Right lobe of liver (tissue), 6 donors: ENCODE measurements at regions not wholly inside any gene's neighbourhood (a gene's known extent, or its start where the extent isn't known, plus 50 kb on each side); places are given as distances from the start of the nearest gene placed in this dataset.
"Not testable (repeated sequence)": the region's sequence is repeated elsewhere in the genome, so short reads cannot be mapped to it uniquely, and the experiment has no call there.

Source experiments
- ATAC-seq, 4 donors: fragments of 200-7000 bp; cut with Tn5 transposase; one replicate each; pipeline ENCODE4 v1.9.1; 2020; ENCODE audit warnings: mild to moderate bottlenecking in 4 of 4, moderate library complexity in 4 of 4
- DNase-seq, 3 donors: peaks; one replicate each; pipeline ENCODE4 v3.0.0-alpha.2; 2020
- H3K27ac ChIP-seq, 3 donors: fragments of 200-600 bp; one replicate each; pipeline ENCODE4 v1.8.0; 2022
- H3K27me3 ChIP-seq, 2 donors: fragments of 200-600 bp; one replicate each; pipeline ENCODE4 v1.8.0; 2022
- H3K36me3 ChIP-seq, 4 donors: fragments of 200-600 bp; sonication (generic) in 1 of 4; one replicate each; pipeline versions ENCODE4 v1.5.1 to v1.8.0; 2017 to 2022; ENCODE audit warnings: control low read depth in 1 of 4
- H3K4me1 ChIP-seq, 4 donors: fragments of 200-600 bp; sonication (generic) in 1 of 4; one replicate each; pipeline versions ENCODE4 v1.5.1 to v1.8.0; 2017 to 2022; ENCODE audit warnings: control low read depth in 1 of 4
- H3K4me3 ChIP-seq, 3 donors: fragments of 200-600 bp; one replicate each; pipeline ENCODE4 v1.8.0; 2022
- H3K9me3 ChIP-seq, 4 donors: fragments of 200-600 bp; sonication (generic) in 1 of 4; one replicate each; pipeline versions ENCODE4 v1.5.1 to v1.8.0; 2017 to 2022; ENCODE audit warnings: control low read depth in 1 of 4
- POLR2A ChIP-seq: fragments of 450-650 bp; IDR thresholded peaks from one replicate; pipeline ENCODE4 v1.6.1; 2017; ENCODE audit warnings: antibody characterized with exemption, mild to moderate bottlenecking
- WGBS: methylation state at CpG from one replicate; pipeline ENCODE4 v1.1.6; 2018; ENCODE audit warnings: low coverage, low lambda C conversion rate; ENCODE audit not compliant: insufficient coverage; ENCODE audit errors: missing lambda C conversion rate; 5-methylcytosine and 5-hydroxymethylcytosine counted together
- intact Hi-C, 2 donors: fragments of 100-400 bp; cut with DNase I; formaldehyde crosslinking; loops; one replicate each; pipeline versions ENCODE4 v1.11.2 to v1.14.1; 2022
- TF ChIP-seq, protein P1 (sequence below), 4 donors: fragments of 200-600 bp in 3 of 4; fragments of 450-650 bp in 1 of 4; IDR thresholded peaks; one replicate each; pipeline versions ENCODE4 v1.5.1 to v1.8.0; 2016 to 2022; ENCODE audit warnings: antibody characterized with exemption in 4 of 4, mild to moderate bottlenecking in 2 of 4
- donor health status: DM: no; HTN: yes; CAD: no.
- donor health status: DM: no; HTN: no; CAD: no.
- donor health status: DM: no; HTN: no; CAD: no.
- donor health status: DM: no; HTN: yes; CAD: no.
- donor health status: DM: no; HTN: yes; CAD: no.

DNA sequence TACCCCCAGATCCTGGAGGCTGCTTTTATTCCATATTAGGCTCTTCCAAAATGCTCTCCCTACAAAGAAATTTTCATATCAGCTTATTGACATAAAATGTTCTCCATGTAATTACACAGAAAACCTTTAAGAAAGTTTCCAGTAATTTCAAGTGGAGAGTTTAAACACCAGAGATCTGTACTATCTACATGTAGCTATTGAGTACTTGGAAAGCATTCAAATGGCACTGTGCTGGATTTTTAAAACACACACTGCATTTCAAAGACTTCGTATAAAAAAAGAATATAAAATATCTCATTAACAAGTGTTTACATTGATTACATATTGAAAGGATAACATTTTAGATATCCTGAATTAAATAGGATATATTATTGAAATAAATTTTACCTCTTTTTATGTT, 182.4 kb upstream of the ZNF521 start:
- intact Hi-C loops: no loop called here
- no peak for ATAC-seq
- no peak overlapping the region for H3K4me3 ChIP-seq
- H3K27me3 ChIP-seq: no peaks in the 10 kb centered on the region
- no peaks in the 10 kb centered on the region for H3K9me3 ChIP-seq
- H3K27ac ChIP-seq: no peak overlapping the region
- WGBS: 33% methylated on average over 1 of the region's 1 CpG
- no peaks in the 10 kb centered on the region for H3K36me3 ChIP-seq
- H3K4me1 ChIP-seq: no peaks in the 10 kb centered on the region
- DNase-seq: no peak
- TF ChIP-seq, protein P1, sequence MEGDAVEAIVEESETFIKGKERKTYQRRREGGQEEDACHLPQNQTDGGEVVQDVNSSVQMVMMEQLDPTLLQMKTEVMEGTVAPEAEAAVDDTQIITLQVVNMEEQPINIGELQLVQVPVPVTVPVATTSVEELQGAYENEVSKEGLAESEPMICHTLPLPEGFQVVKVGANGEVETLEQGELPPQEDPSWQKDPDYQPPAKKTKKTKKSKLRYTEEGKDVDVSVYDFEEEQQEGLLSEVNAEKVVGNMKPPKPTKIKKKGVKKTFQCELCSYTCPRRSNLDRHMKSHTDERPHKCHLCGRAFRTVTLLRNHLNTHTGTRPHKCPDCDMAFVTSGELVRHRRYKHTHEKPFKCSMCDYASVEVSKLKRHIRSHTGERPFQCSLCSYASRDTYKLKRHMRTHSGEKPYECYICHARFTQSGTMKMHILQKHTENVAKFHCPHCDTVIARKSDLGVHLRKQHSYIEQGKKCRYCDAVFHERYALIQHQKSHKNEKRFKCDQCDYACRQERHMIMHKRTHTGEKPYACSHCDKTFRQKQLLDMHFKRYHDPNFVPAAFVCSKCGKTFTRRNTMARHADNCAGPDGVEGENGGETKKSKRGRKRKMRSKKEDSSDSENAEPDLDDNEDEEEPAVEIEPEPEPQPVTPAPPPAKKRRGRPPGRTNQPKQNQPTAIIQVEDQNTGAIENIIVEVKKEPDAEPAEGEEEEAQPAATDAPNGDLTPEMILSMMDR (IDR thresholded peaks at IDR 0.05): no peak
- no peak for TF ChIP-seq POLR2A

DNA sequence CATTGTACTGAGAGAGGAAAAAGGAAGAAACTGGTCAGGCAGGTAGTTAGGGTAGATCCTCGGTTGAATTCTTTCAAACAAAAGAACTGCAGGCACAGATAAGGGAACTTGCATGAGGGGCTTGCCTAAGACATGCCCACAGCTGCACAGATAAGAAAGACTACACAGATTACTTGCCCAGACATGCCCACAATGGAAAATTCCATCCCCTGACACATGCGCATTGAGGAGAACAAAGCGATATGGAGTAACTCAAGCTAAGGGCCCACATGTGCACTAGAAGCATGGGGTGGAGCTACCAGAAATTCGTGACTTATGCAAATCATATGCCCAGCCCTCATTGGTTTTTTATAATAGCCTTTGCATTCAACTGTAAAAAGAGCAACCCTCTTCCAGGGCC, 181.3 kb upstream of the ZNF521 start:
- no peak overlapping the region for H3K27ac ChIP-seq
- no peak overlapping the region for H3K4me3 ChIP-seq
- H3K4me1 ChIP-seq: no peaks in the 10 kb centered on the region
- intact Hi-C loops: no loop called here
- H3K9me3 ChIP-seq: no peaks in the 10 kb centered on the region
- TF ChIP-seq, protein P1 (IDR thresholded peaks at IDR 0.05): no peak
- TF ChIP-seq POLR2A: no peak
- WGBS: 66% methylated on average over 4 of the region's 4 CpGs
- ATAC-seq: no peak
- H3K36me3 ChIP-seq: no peaks in the 10 kb centered on the region
- no peaks in the 10 kb centered on the region for H3K27me3 ChIP-seq
- no peak for DNase-seq

DNA sequence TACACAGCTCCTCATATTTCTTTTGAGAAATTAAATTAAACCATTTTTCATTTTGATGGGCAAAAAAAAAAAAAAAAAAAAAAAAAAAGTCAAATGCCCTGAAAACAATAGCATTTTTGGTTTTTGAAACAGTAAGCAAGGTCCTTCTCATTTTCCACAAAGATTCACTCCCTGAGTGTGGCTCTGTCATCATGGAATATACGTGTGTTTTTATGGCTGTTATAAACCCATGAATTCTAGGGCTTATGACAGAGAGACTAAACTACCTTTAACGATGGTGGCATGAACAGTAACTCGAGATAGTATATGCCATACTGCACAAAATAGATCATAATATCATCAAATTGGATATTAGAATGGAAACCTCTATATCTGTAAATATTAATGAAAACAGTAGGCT, 179.2 kb upstream of the ZNF521 start:
- H3K9me3 ChIP-seq: no peaks in the 10 kb centered on the region
- H3K27ac ChIP-seq: no peak overlapping the region
- no peak for TF ChIP-seq POLR2A
- TF ChIP-seq, protein P1 (IDR thresholded peaks at IDR 0.05): no peak
- intact Hi-C loops: no loop called here
- no peak overlapping the region for H3K4me3 ChIP-seq
- no peaks in the 10 kb centered on the region for H3K36me3 ChIP-seq
- ATAC-seq (no peak), DNase-seq (no peak)
- no peaks in the 10 kb centered on the region for H3K4me1 ChIP-seq
- no peaks in the 10 kb centered on the region for H3K27me3 ChIP-seq
- 45% methylated on average over 3 of the region's 3 CpGs for WGBS

DNA sequence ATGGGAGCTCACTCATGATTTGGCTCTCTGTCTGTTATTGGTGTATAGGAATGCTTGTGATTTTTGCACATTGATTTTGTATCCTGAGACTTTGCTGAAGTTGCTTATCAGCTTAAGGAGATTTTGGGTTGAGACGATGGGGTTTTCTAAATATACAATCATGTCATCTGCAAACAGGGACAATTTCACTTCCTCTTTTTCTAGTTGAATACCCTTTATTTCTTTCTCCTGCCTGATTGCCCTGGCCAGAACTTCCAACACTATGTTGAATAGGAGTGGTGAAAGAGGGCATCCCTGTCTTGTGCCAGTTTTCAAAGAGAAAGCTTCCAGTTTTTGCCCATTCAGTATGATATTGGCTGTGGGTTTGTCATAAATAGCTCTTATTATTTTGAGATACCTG, 173.8 kb upstream of the ZNF521 start:
- DNase-seq, ATAC-seq, H3K36me3 ChIP-seq, H3K4me3 ChIP-seq, H3K9me3 ChIP-seq, H3K27me3 ChIP-seq, intact Hi-C loops, H3K4me1 ChIP-seq, H3K27ac ChIP-seq: not testable (repeated sequence)
- 22% methylated on average over 1 of the region's 1 CpG for WGBS

DNA sequence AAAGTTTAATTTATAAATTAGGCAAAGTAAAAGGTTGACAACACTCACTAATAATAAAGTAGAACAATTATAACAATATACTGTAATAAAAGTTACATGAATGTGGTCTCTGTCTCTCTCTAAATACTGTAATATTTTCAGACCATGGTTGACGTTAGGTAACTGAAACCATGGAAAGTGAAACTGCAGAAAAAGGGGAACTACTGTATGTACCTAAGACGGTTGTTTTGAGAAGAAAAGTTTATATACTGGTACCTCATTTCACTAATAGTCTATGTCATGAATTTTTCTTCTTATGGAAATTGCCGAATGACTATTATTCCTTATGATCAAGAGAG, 166.7 kb upstream of the ZNF521 start:
- Histone ChIP-seq H3K36me3 (no peaks in the 10 kb centered on the region), H3K9me3 (no peaks in the 10 kb centered on the region), H3K4me3 (no peak overlapping the region), H3K27me3 (no peaks in the 10 kb centered on the region), H3K4me1 (no peaks in the 10 kb centered on the region), H3K27ac (no peak overlapping the region)
- WGBS: 27% methylated on average over 3 of the region's 3 CpGs
- ATAC-seq (no peak), DNase-seq (no peak)
- TF ChIP-seq POLR2A: no peak
- TF ChIP-seq, protein P1 (IDR thresholded peaks at IDR 0.05): no peak
- intact Hi-C loops: no loop called here
